GM23338 (cell line): ENCODE measurements at regions not wholly inside any gene's neighbourhood (a gene's known extent, or its start where the extent isn't known, plus 50 kb on each side); places are given as distances from the start of the nearest gene placed in this dataset.

ENCODE experiments used
- CTCF ChIP-seq, 2 experiments: fragments of 200-600 bp in 1 of 2; sonication (generic) in 1 of 2; conservative IDR thresholded peaks; 2 replicates each; pipeline versions ENCODE4 v1.5.1 to v1.6.1; 2016 to 2017; ENCODE audit warnings: antibody characterized with exemption in 2 of 2, low read depth in 2 of 2, mild to moderate bottlenecking in 2 of 2, moderate library complexity in 1 of 2
- EZH2 ChIP-seq: fragments of 200-600 bp; sonication (generic); IDR thresholded peaks from one replicate; pipeline ENCODE4 v1.8.0; 2017; ENCODE audit warnings: antibody characterized with exemption, mild to moderate bottlenecking, low read depth; ENCODE audit not compliant: unreplicated experiment
- EZH2phosphoT487 ChIP-seq: fragments of 200-600 bp; sonication (generic); IDR thresholded peaks from one replicate; pipeline ENCODE4 v1.8.1; 2018; ENCODE audit warnings: antibody characterized with exemption; ENCODE audit not compliant: unreplicated experiment
- POLR2AphosphoS5 ChIP-seq: IDR thresholded peaks from 2 replicates; pipeline ENCODE4 v1.6.1; 2016; ENCODE audit warnings: antibody characterized with exemption, low read depth
- REST ChIP-seq: IDR thresholded peaks from one replicate; pipeline ENCODE4 v1.6.1; 2018; ENCODE audit warnings: antibody characterized with exemption; ENCODE audit not compliant: unreplicated experiment
- STAT1 ChIP-seq: IDR thresholded peaks from one replicate; pipeline ENCODE4 v1.6.1; 2016; ENCODE audit warnings: antibody characterized with exemption; ENCODE audit not compliant: unreplicated experiment
- ZNF331 ChIP-seq: fragments of 250-450 bp; sonication (Bioruptor Pico); IDR thresholded peaks from 2 replicates; pipeline ENCODE4 v1.5.0; 2020; ENCODE audit warnings: low read depth, mild to moderate bottlenecking, moderate library complexity

- no peak for TF ChIP-seq POLR2AphosphoS5
- TF ChIP-seq EZH2 = no peak
- TF ChIP-seq CTCF (conservative IDR thresholded peaks at IDR 0.05; ENCODE audit: low read depth in 2 of 2) = no peak
- no peak for TF ChIP-seq REST
- TF ChIP-seq EZH2phosphoT487 = no peak
- no peak for TF ChIP-seq ZNF331
- no peak for TF ChIP-seq STAT1
These were observed 272.6 kb upstream of the HSF2 start for GRCh38 chr6:122126894-122127293.
